OCI-LY3 (cell line): ENCODE measurements at regions not wholly inside any gene's neighbourhood (a gene's known extent, or its start where the extent isn't known, plus 50 kb on each side); places are given as distances from the start of the nearest gene placed in this dataset.

Source experiments
- H2AFZ ChIP-seq: fragments of 200-600, 300-600 bp; shearing (Covaris generic); 2 replicates; pipeline ENCODE4 v1.6.0; 2014; ENCODE audit warnings: antibody characterized with exemption, low read depth, low read length
- H3K27ac ChIP-seq: fragments of 200-600, 300-600 bp; sonication (generic); 2 replicates; pipeline ENCODE4 v1.5.1; 2014; ENCODE audit warnings: mild to moderate bottlenecking, low read length, moderate library complexity, mixed read lengths
- H3K27me3 ChIP-seq: fragments of 200-600, 300-600 bp; sonication (generic); 2 replicates; pipeline ENCODE4 v1.6.1; 2014; ENCODE audit warnings: low read depth, low read length, mixed read lengths
- H3K36me3 ChIP-seq: fragments of 200-600, 300-600 bp; sonication (generic); replicated peaks from 2 replicates; pipeline ENCODE3; 2014; ENCODE audit warnings: low read depth, low read length, mixed read lengths
- H3K4me1 ChIP-seq: fragments of 300-600, 200-600 bp; sonication (generic); 2 replicates; pipeline ENCODE4 v1.6.1; 2014; ENCODE audit warnings: low read length, mixed read lengths
- H3K4me2 ChIP-seq: fragments of 200-600, 300-600 bp; sonication (generic); 2 replicates; pipeline ENCODE4 v1.6.1; 2014; ENCODE audit warnings: low read length, mixed read lengths
- H3K4me3 ChIP-seq: fragments of 300-600, 200-600 bp; sonication (generic); 2 replicates; pipeline ENCODE4 v1.5.1; 2014; ENCODE audit warnings: antibody characterized with exemption, mild to moderate bottlenecking, low read length, moderate library complexity
- H3K79me2 ChIP-seq: fragments of 300-600, 200-600 bp; shearing (Covaris generic); 2 replicates; pipeline ENCODE4 v1.6.1; 2014; ENCODE audit warnings: mild to moderate bottlenecking, low read length, mixed read lengths
- H3K9ac ChIP-seq: fragments of 300-600, 200-600 bp; shearing (Covaris generic); 2 replicates; pipeline ENCODE4 v1.6.0; 2014; ENCODE audit warnings: mild to moderate bottlenecking, low read length, moderate library complexity
- H3K9me3 ChIP-seq: fragments of 200-600, 300-600 bp; shearing (Covaris generic); 2 replicates; pipeline ENCODE4 v1.6.1; 2014; ENCODE audit warnings: low read length, mixed read lengths; ENCODE audit not compliant: insufficient read depth
- H4K20me1 ChIP-seq: fragments of 200-600, 300-600 bp; sonication (generic); 2 replicates; pipeline ENCODE4 v1.6.1; 2016; ENCODE audit warnings: low read length, mixed read lengths; ENCODE audit not compliant: insufficient read depth
- EZH2phosphoT487 ChIP-seq: fragments of 200-600 bp; shearing (Covaris generic); IDR thresholded peaks from 2 replicates; pipeline ENCODE4 v1.6.1; 2018; ENCODE audit warnings: antibody characterized with exemption, mixed run types, low read depth
- TF ChIP-seq, protein P1 (sequence below): fragments of 200-600, 300-600 bp; sonication (generic); IDR thresholded peaks from 2 replicates; pipeline ENCODE4 v1.5.1; 2014; ENCODE audit warnings: antibody characterized with exemption, low read length, low read depth

GRCh38 chr13:50613356-50613831 is 230.1 kb downstream of the DLEU7 start:
- Histone ChIP-seq H3K9ac (no peak overlapping the region), H2AFZ (no peak overlapping the region), H3K79me2 (no peaks in the 10 kb centered on the region), H4K20me1 (no peaks in the 10 kb centered on the region), H3K4me2 (no peak overlapping the region), H3K36me3 (no peaks in the 10 kb centered on the region), H3K27me3 (peaks cover 5% of the 10 kb centered on the region; the same call in 1 of the 2 replicates), H3K9me3 (no peaks in the 10 kb centered on the region), H3K27ac (no peak overlapping the region), H3K4me1 (peaks cover 32% of the 10 kb centered on the region), H3K4me3 (no peak overlapping the region)
- TF ChIP-seq EZH2phosphoT487 = no peak
- TF ChIP-seq, protein P1, sequence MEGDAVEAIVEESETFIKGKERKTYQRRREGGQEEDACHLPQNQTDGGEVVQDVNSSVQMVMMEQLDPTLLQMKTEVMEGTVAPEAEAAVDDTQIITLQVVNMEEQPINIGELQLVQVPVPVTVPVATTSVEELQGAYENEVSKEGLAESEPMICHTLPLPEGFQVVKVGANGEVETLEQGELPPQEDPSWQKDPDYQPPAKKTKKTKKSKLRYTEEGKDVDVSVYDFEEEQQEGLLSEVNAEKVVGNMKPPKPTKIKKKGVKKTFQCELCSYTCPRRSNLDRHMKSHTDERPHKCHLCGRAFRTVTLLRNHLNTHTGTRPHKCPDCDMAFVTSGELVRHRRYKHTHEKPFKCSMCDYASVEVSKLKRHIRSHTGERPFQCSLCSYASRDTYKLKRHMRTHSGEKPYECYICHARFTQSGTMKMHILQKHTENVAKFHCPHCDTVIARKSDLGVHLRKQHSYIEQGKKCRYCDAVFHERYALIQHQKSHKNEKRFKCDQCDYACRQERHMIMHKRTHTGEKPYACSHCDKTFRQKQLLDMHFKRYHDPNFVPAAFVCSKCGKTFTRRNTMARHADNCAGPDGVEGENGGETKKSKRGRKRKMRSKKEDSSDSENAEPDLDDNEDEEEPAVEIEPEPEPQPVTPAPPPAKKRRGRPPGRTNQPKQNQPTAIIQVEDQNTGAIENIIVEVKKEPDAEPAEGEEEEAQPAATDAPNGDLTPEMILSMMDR = no peak

DNA sequence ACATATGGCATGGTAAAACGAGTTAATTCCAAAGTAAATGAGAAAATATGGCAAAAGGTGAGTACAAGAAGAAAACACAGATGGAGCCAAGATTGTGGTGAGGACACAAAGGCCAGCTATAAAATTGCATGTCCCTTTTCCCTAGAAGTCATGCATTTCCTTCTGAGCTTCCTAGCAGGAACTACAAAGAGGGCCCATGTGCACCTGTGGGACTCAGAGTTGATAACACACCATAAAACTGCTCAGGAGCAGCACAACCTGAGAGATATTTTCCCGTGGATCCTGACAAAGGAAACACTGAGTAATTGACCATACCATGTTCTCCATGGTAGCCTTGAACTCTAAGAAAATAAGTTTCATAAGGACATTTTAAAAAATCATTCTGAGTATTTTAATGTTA is 228.3 kb downstream of the DLEU7 start:
- no peaks in the 10 kb centered on the region for H3K79me2 ChIP-seq
- peaks cover 32% of the 10 kb centered on the region for H3K4me1 ChIP-seq
- TF ChIP-seq EZH2phosphoT487 = no peak
- H3K27me3 ChIP-seq = no peaks in the 10 kb centered on the region; the same call in 1 of the 2 replicates
- H3K9ac ChIP-seq = no peak overlapping the region
- H3K9me3 ChIP-seq = no peaks in the 10 kb centered on the region
- H2AFZ ChIP-seq = no peak overlapping the region
- no peaks in the 10 kb centered on the region for H3K36me3 ChIP-seq
- no peak overlapping the region for H3K4me3 ChIP-seq
- H3K4me2 ChIP-seq = no peak overlapping the region
- no peaks in the 10 kb centered on the region for H4K20me1 ChIP-seq
- H3K27ac ChIP-seq = no peak overlapping the region

DNA sequence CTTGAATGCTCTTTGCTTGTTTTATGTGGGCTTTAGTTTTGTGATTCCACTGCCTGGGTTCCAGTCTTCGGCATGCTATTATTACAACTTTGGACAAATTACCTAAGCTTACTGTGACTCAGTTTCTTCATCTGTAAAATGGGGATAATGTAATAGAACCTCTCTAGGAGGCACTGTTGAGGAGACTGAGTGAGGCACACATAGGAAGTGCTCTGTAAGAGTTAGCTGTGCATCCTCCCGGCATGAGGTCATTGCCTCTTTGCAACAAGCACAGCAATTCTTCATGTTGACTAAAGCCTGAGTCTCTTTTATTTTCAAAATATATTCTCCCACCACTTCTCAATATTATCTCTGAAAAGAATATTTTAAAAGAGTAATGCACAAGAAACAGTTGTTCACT is 227.4 kb downstream of the DLEU7 start:
- no peak overlapping the region for H2AFZ ChIP-seq
- no peak for TF ChIP-seq EZH2phosphoT487
- TF ChIP-seq, protein P1 = no peak
- H4K20me1 ChIP-seq = no peaks in the 10 kb centered on the region
- no peaks in the 10 kb centered on the region for H3K79me2 ChIP-seq
- H3K36me3 ChIP-seq = no peaks in the 10 kb centered on the region
- H3K4me1 ChIP-seq = peaks cover 30% of the 10 kb centered on the region
- no peak overlapping the region for H3K27ac ChIP-seq
- H3K4me2 ChIP-seq = no peak overlapping the region
- no peak overlapping the region for H3K9ac ChIP-seq
- no peak overlapping the region for H3K4me3 ChIP-seq
- H3K27me3 ChIP-seq = no peaks in the 10 kb centered on the region
- H3K9me3 ChIP-seq = no peaks in the 10 kb centered on the region

DNA sequence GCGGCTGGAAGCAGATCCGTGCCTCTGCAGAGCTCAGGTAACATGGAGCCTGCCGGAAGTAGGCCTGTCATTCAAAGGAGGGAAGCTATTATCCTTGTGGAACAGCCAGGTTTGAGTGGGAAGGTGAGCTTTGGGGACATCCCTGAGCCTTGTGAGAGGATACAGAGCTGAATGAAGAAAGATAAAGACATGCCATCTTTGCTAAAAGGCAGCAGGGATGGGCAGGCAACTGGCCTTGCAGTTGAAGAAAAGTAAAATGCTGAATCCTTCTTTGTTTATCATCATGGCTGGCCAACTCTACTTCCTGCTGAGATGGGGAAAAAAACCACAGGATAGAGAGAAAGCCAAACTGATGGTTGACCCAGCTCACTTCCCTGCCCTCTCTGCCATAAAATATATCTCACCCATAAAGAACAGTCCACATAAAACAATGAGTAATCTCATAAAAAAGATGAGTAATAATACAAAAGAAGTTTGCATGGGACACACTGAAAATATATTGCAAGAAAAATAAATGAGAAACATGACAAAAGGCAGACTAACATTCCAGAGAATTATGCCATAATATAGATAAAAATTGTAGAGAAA is 226.3 kb downstream of the DLEU7 start:
- peaks cover 18% of the 10 kb centered on the region for H3K4me1 ChIP-seq
- H3K27ac ChIP-seq = no peak overlapping the region
- H3K79me2 ChIP-seq = no peaks in the 10 kb centered on the region
- TF ChIP-seq EZH2phosphoT487 = no peak
- TF ChIP-seq, protein P1 = no peak
- no peaks in the 10 kb centered on the region for H3K9me3 ChIP-seq
- no peak overlapping the region for H2AFZ ChIP-seq
- no peak overlapping the region for H3K4me3 ChIP-seq
- H3K27me3 ChIP-seq = no peaks in the 10 kb centered on the region
- H3K4me2 ChIP-seq = no peak overlapping the region
- H3K9ac ChIP-seq = no peak overlapping the region
- no peaks in the 10 kb centered on the region for H4K20me1 ChIP-seq
- no peaks in the 10 kb centered on the region for H3K36me3 ChIP-seq
